HEK293T (cell line): ENCODE measurements at regions not wholly inside any gene's neighbourhood (a gene's known extent, or its start where the extent isn't known, plus 50 kb on each side); places are given as distances from the start of the nearest gene placed in this dataset.

Experiments
- ARNT ChIP-seq: fragments of 450-650 bp; IDR thresholded peaks from 2 replicates; pipeline ENCODE4 v1.6.1; 2017; ENCODE audit warnings: mild to moderate bottlenecking
- BHLHE40 ChIP-seq: fragments of 450-650 bp; IDR thresholded peaks from 2 replicates; pipeline ENCODE4 v1.6.1; 2016; ENCODE audit warnings: mild to moderate bottlenecking, moderate library complexity, borderline replicate concordance
- CTBP1 ChIP-seq: fragments of 450-650 bp; IDR thresholded peaks from 2 replicates; pipeline ENCODE4 v1.6.1; 2016; ENCODE audit warnings: borderline replicate concordance
- ELF4 ChIP-seq: fragments of 450-650 bp; IDR thresholded peaks from 2 replicates; pipeline ENCODE4 v1.6.1; 2017; ENCODE audit warnings: antibody characterized with exemption
- FOXA1 ChIP-seq: fragments of 450-650 bp; IDR thresholded peaks from 2 replicates; pipeline ENCODE4 v1.6.1; 2016; ENCODE audit warnings: mild to moderate bottlenecking
- FOXK2 ChIP-seq: fragments of 450-650 bp; IDR thresholded peaks from 2 replicates; pipeline ENCODE4 v1.6.1; 2016; ENCODE audit warnings: mild to moderate bottlenecking
- FOXM1 ChIP-seq: fragments of 450-650 bp; IDR thresholded peaks from 2 replicates; pipeline ENCODE4 v1.6.1; 2017; ENCODE audit warnings: mild to moderate bottlenecking, borderline replicate concordance
- HDGF ChIP-seq: fragments of 450-650 bp; IDR thresholded peaks from 2 replicates; pipeline ENCODE4 v1.6.1; 2017; ENCODE audit warnings: antibody characterized with exemption, borderline replicate concordance
- LEF1 ChIP-seq: fragments of 450-650 bp; IDR thresholded peaks from 2 replicates; pipeline ENCODE4 v1.6.1; 2017; ENCODE audit warnings: mild to moderate bottlenecking, borderline replicate concordance
- NFRKB ChIP-seq: fragments of 450-650 bp; IDR thresholded peaks from 2 replicates; pipeline ENCODE4 v1.6.1; 2016; ENCODE audit warnings: mild to moderate bottlenecking, moderate library complexity
- PKNOX1 ChIP-seq: fragments of 450-650 bp; IDR thresholded peaks from 2 replicates; pipeline ENCODE4 v1.6.1; 2016
- SP1 ChIP-seq: fragments of 450-650 bp; IDR thresholded peaks from 2 replicates; pipeline ENCODE4 v1.6.1; 2017
- SUZ12 ChIP-seq: fragments of 450-650 bp; IDR thresholded peaks from 2 replicates; pipeline ENCODE4 v1.6.1; 2016; ENCODE audit warnings: mild to moderate bottlenecking
- ZNF384 ChIP-seq: fragments of 450-650 bp; IDR thresholded peaks from 2 replicates; pipeline ENCODE4 v1.6.1; 2016

- TF ChIP-seq ARNT (no peak), ELF4 (no peak), LEF1 (no peak), CTBP1 (no peak), FOXK2 (no peak), NFRKB (no peak), ZNF384 (no peak), FOXM1 (no peak), FOXA1 (no peak), PKNOX1 (no peak), SUZ12 (no peak), HDGF (no peak), SP1 (no peak), BHLHE40 (no peak)
Observed at GRCh38 chr4:148866666-148867065, 424.5 kb upstream of the NR3C2 start.
